Neuronal stem cell (in vitro differentiated cells): ENCODE measurements at regions not wholly inside any gene's neighbourhood (a gene's known extent, or its start where the extent isn't known, plus 50 kb on each side); places are given as distances from the start of the nearest gene placed in this dataset.
"Not testable (repeated sequence)": the region's sequence is repeated elsewhere in the genome, so short reads cannot be mapped to it uniquely, and the experiment has no call there.

Experiments used
- DNase-seq: peaks from one replicate; pipeline ENCODE4 v3.0.0-alpha.2; 2013; ENCODE audit warnings: low spot score
- H2AFZ ChIP-seq: one replicate; pipeline ENCODE4 v1.6.1; 2013; ENCODE audit warnings: mild to moderate bottlenecking, low read length, inconsistent platforms
- H2AK5ac ChIP-seq: 2 replicates; pipeline ENCODE4 v1.6.1; 2013; ENCODE audit warnings: low read depth, mild to moderate bottlenecking, inconsistent platforms, low read length, moderate library complexity, mixed read lengths
- H2BK120ac ChIP-seq: 2 replicates; pipeline ENCODE4 v1.6.1; 2013; ENCODE audit warnings: low read depth, mild to moderate bottlenecking, inconsistent platforms, low read length, moderate library complexity, mixed read lengths
- H2BK12ac ChIP-seq: one replicate; pipeline ENCODE4 v1.6.1; 2013; ENCODE audit warnings: low read length, inconsistent platforms
- H2BK15ac ChIP-seq: 2 replicates; pipeline ENCODE4 v1.6.1; 2013; ENCODE audit warnings: mild to moderate bottlenecking, low read length, inconsistent platforms, mixed read lengths
- H2BK5ac ChIP-seq: one replicate; pipeline ENCODE4 v1.6.1; 2013; ENCODE audit warnings: inconsistent platforms, mild to moderate bottlenecking, low read length, moderate library complexity
- H3K14ac ChIP-seq: one replicate; pipeline ENCODE4 v1.6.1; 2013; ENCODE audit warnings: low read length, inconsistent platforms
- H3K18ac ChIP-seq: 2 replicates; pipeline ENCODE4 v1.6.1; 2013; ENCODE audit warnings: low read length, inconsistent platforms
- H3K23ac ChIP-seq: 2 replicates; pipeline ENCODE4 v1.6.1; 2013; ENCODE audit warnings: low read depth, mild to moderate bottlenecking, mixed read lengths, low read length, inconsistent platforms; ENCODE audit not compliant: poor library complexity
- H3K27ac ChIP-seq: replicated peaks from 3 replicates; pipeline ENCODE4 v1.5.1; 2013; ENCODE audit warnings: low read length, inconsistent platforms
- H3K27me3 ChIP-seq, 3 experiments: 2 replicates each; pipeline ENCODE4 v1.6.1; 2013; ENCODE audit warnings: low read length in 3 of 3, mild to moderate bottlenecking in 2 of 3, inconsistent platforms in 1 of 3, low read depth in 1 of 3, mixed read lengths in 1 of 3, moderate library complexity in 1 of 3; ENCODE audit not compliant: control insufficient read depth in 3 of 3, insufficient read depth in 3 of 3
- H3K36me3 ChIP-seq, 2 donors: replicated peaks in 1 of 2; 2 replicates each; pipeline ENCODE4 v1.6.1; 2013; ENCODE audit warnings: low read length in 2 of 2; ENCODE audit not compliant: control insufficient read depth in 2 of 2, insufficient read depth in 2 of 2
- H3K4ac ChIP-seq: 2 replicates; pipeline ENCODE4 v1.6.1; 2013; ENCODE audit warnings: inconsistent platforms, mild to moderate bottlenecking, low read length, moderate library complexity
- H3K4me1 ChIP-seq, 2 donors: 1 replicate in 1 of 2; 2 replicates in 1 of 2; pipeline ENCODE4 v1.6.1; 2013; ENCODE audit warnings: low read length in 2 of 2, low read depth in 1 of 2; ENCODE audit not compliant: control insufficient read depth in 2 of 2, insufficient read depth in 1 of 2
- H3K4me2 ChIP-seq: one replicate; pipeline ENCODE4 v1.6.1; 2013; ENCODE audit warnings: mild to moderate bottlenecking, low read length, inconsistent platforms; ENCODE audit not compliant: insufficient read depth, poor library complexity, severe bottlenecking
- H3K4me3 ChIP-seq, 2 donors: 2 replicates each; pipeline ENCODE4 v1.5.1; 2013; ENCODE audit warnings: low read length in 2 of 2, mild to moderate bottlenecking in 2 of 2, inconsistent platforms in 1 of 2, moderate library complexity in 1 of 2
- H3K79me1 ChIP-seq: one replicate; pipeline ENCODE4 v1.6.1; 2013; ENCODE audit warnings: low read depth, mild to moderate bottlenecking, inconsistent platforms, low read length, moderate library complexity
- H3K9ac ChIP-seq: one replicate; pipeline ENCODE4 v1.6.1; 2013; ENCODE audit warnings: mild to moderate bottlenecking, low read depth, low read length, inconsistent platforms; ENCODE audit not compliant: poor library complexity
- H3K9me3 ChIP-seq, 2 donors: replicated peaks in 1 of 2; 2 replicates each; pipeline versions ENCODE3 to v1.6.1; 2013; ENCODE audit warnings: low read length in 2 of 2, mild to moderate bottlenecking in 2 of 2, inconsistent platforms in 1 of 2, low read depth in 1 of 2, mixed read lengths in 1 of 2, moderate library complexity in 1 of 2; ENCODE audit not compliant: control insufficient read depth in 2 of 2, insufficient read depth in 1 of 2
- H4K8ac ChIP-seq: one replicate; pipeline ENCODE4 v1.6.1; 2013; ENCODE audit warnings: low read depth, mild to moderate bottlenecking, inconsistent platforms, low read length, moderate library complexity
- H4K91ac ChIP-seq: one replicate; pipeline ENCODE4 v1.6.1; 2013; ENCODE audit warnings: low read length, low read depth, mild to moderate bottlenecking, inconsistent platforms; ENCODE audit not compliant: poor library complexity
- WGBS, 2 donors: extraction: QIAGEN DNeasy Blood & Tissue Kit; methylation state at CpG; one replicate each; pipeline ENCODE4 v1.1.7; 2013; ENCODE audit warnings: missing lambda C conversion rate in 2 of 2, mixed read lengths in 1 of 2; ENCODE audit not compliant: insufficient read length in 2 of 2, insufficient replicate concordance in 1 of 2; ENCODE audit errors: extremely low coverage in 2 of 2; 5-methylcytosine and 5-hydroxymethylcytosine counted together

GRCh38 chr18:11344576-11344975 is 195.2 kb upstream of the PIEZO2 start:
- H3K4me1 ChIP-seq, H2BK12ac ChIP-seq, H3K4me2 ChIP-seq, DNase-seq, H3K9ac ChIP-seq, H3K36me3 ChIP-seq, H3K4me3 ChIP-seq, H3K27ac ChIP-seq, H3K9me3 ChIP-seq, H2BK5ac ChIP-seq, H3K27me3 ChIP-seq, H3K4ac ChIP-seq, H2AK5ac ChIP-seq, H4K8ac ChIP-seq, H2BK15ac ChIP-seq, H3K18ac ChIP-seq, H3K79me1 ChIP-seq, H2AFZ ChIP-seq, H3K14ac ChIP-seq, H3K23ac ChIP-seq, H4K91ac ChIP-seq, H2BK120ac ChIP-seq: not testable (repeated sequence)
- no CpG with 5 or more reads among the region's 18 CpGs for WGBS, 2 donors

- Histone ChIP-seq H3K18ac (no peak overlapping the region), H2AFZ (no peak overlapping the region), H3K14ac (no peak overlapping the region), H3K36me3 (no peaks in the 10 kb centered on the region), H2BK12ac (no peak overlapping the region), H3K9ac (no peak overlapping the region), H2AK5ac (no peak overlapping the region), H3K23ac (no peak overlapping the region), H3K4me3 (no peak overlapping the region), H3K9me3 (no peaks in the 10 kb centered on the region), H2BK120ac (no peak overlapping the region), H2BK5ac (no peak overlapping the region), H3K79me1 (no peaks in the 10 kb centered on the region), H4K8ac (no peak overlapping the region), H3K4me2 (no peak overlapping the region), H3K4me1 (no peaks in the 10 kb centered on the region), H3K27me3 (no peaks in the 10 kb centered on the region), H4K91ac (no peak overlapping the region), H3K4ac (no peak overlapping the region), H2BK15ac (no peak overlapping the region), H3K27ac (no peak overlapping the region)
- no peak for DNase-seq
- WGBS, 2 donors: no CpG with 5 or more reads among the region's 4 CpGs
Measured at GRCh38 chr18:11343096-11343495, 193.7 kb upstream of the PIEZO2 start.

- no CpG with 5 or more reads among the region's 5 CpGs for WGBS, 2 donors
- H2AFZ ChIP-seq, H3K27me3 ChIP-seq, H3K79me1 ChIP-seq, H2AK5ac ChIP-seq, H3K9ac ChIP-seq, H3K23ac ChIP-seq, H3K4ac ChIP-seq, H2BK5ac ChIP-seq, H3K14ac ChIP-seq, H2BK12ac ChIP-seq, H3K27ac ChIP-seq, H2BK120ac ChIP-seq, H3K36me3 ChIP-seq, H3K4me3 ChIP-seq, H3K4me1 ChIP-seq, H3K18ac ChIP-seq, H3K9me3 ChIP-seq, H4K8ac ChIP-seq, H2BK15ac ChIP-seq, H4K91ac ChIP-seq, DNase-seq, H3K4me2 ChIP-seq: not testable (repeated sequence)
Measured at GRCh38 chr18:11342115-11342514, 192.7 kb upstream of the PIEZO2 start.

- Histone ChIP-seq H3K27me3 (no peaks in the 10 kb centered on the region), H2AFZ (no peak overlapping the region), H3K23ac (no peak overlapping the region), H3K4me3 (no peak overlapping the region), H3K4me2 (no peak overlapping the region), H3K9ac (no peak overlapping the region), H3K18ac (no peak overlapping the region), H2AK5ac (no peak overlapping the region), H2BK12ac (no peak overlapping the region), H2BK120ac (no peak overlapping the region), H3K79me1 (no peaks in the 10 kb centered on the region), H2BK15ac (no peak overlapping the region), H3K4ac (no peak overlapping the region), H3K27ac (no peak overlapping the region), H4K91ac (no peak overlapping the region), H3K36me3 (no peaks in the 10 kb centered on the region), H4K8ac (no peak overlapping the region), H2BK5ac (no peak overlapping the region), H3K9me3 (no peaks in the 10 kb centered on the region), H3K4me1 (no peaks in the 10 kb centered on the region), H3K14ac (no peak overlapping the region)
- DNase-seq: no peak
Measured at GRCh38 chr18:11339188-11339775, 189.9 kb upstream of the PIEZO2 start.
